Muscle of leg (tissue), 3 donors: ENCODE measurements at regions not wholly inside any gene's neighbourhood (a gene's known extent, or its start where the extent isn't known, plus 50 kb on each side); places are given as distances from the start of the nearest gene placed in this dataset.

Experiments used
- DNase-seq: peaks from one replicate; pipeline ENCODE4 v3.0.0; 2013
- H3K27ac ChIP-seq: one replicate; pipeline ENCODE4 v1.5.1; 2013; ENCODE audit warnings: mild to moderate bottlenecking, low read length, control low read depth
- H3K27me3 ChIP-seq: one replicate; pipeline ENCODE4 v1.6.1; 2013; ENCODE audit warnings: low read length; ENCODE audit not compliant: control insufficient read depth, insufficient read depth
- H3K36me3 ChIP-seq: one replicate; pipeline ENCODE4 v1.6.1; 2013; ENCODE audit warnings: low read length; ENCODE audit not compliant: control insufficient read depth, insufficient read depth
- H3K4me1 ChIP-seq: one replicate; pipeline ENCODE4 v1.6.1; 2013; ENCODE audit warnings: low read length; ENCODE audit not compliant: control insufficient read depth, insufficient read depth
- H3K4me3 ChIP-seq: one replicate; pipeline ENCODE4 v1.5.1; 2013; ENCODE audit warnings: low read length, control low read depth
- H3K9me3 ChIP-seq: replicated peaks from 2 replicates; pipeline ENCODE4 v1.6.1; 2013; ENCODE audit warnings: low read depth, low read length; ENCODE audit not compliant: control insufficient read depth
- WGBS: methylation state at CpG from one replicate; pipeline ENCODE4 v1.1.5; 2013; ENCODE audit warnings: missing lambda C conversion rate; ENCODE audit not compliant: insufficient coverage; 5-methylcytosine and 5-hydroxymethylcytosine counted together

DNA sequence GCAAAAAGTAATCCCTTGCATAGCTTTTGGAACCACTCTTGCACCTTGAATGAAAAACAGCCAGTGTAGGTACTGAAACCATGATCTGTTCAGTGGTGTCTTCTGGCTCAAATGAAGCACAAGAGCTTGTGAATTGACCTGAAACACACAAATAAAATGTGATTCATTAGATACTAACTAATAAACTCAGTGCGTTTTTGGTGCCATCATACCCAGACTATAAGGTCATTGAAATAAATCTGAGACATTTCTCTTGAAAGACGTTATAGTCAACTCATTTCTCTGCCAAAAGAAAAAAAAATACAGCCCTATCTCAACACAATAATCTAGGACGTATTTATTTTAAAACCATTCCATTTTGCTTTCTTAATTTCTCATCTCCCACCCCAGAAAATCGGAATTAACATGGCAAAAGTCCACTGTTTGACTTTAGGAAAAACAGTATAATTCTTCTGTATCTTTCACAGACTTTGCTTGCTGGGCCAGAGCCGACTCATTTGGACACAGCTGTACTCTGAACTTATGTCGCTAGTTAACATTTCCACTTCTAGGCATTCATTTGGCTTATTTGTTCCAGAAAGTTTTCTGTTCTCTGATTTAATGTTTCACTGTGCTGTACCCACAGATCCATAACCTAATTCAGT is 284.9 kb upstream of the TBL1XR1 start:
- H3K36me3 ChIP-seq = no peaks in the 10 kb centered on the region
- H3K9me3 ChIP-seq = peaks cover 6% of the 10 kb centered on the region
- DNase-seq = peak; percentile 84
- WGBS = 33% methylated on average over 4 of the region's 6 CpGs
- peak overlapping the region; percentile 62 for H3K27ac ChIP-seq
- H3K27me3 ChIP-seq = no peaks in the 10 kb centered on the region
- no peak overlapping the region for H3K4me3 ChIP-seq
- H3K4me1 ChIP-seq = peaks cover 10% of the 10 kb centered on the region

DNA sequence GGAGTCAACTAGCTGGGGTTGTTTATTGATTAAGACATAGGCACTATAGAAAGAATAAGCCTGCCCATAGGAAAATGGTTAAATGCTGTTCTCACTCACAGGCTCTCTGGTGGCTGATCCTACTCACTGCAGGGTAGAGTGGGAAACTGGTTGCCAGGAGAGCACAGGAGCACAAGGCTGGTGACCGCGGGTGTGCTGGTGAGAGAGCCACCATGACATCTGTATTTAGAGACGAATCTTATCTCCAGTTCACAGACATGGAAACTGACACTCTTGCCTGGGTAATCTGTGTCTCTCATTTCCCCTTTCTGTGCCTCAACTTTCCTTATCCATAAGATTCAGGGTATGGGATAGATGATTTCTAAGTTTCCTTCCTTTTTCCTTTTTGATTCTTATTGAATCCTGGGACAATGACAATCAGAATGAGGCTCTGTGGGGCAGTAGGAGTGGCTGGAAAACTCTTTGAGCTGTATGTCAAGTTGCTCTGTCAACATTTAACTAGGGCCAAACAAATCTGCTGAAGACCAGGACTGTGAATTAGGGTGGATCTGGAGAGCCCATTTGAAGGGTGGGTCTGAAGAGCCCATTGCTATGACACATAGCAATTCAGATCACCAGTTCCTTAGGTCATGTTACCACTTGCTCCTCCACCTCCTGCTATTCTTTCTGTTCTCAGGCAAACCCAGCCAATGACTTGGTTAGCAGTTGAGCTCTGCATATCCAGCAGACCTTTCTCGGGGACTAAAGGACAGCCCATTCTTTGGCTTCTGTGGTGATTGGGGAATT is 286.1 kb upstream of the TBL1XR1 start:
- H3K4me3 ChIP-seq = no peak overlapping the region
- H3K9me3 ChIP-seq = peaks cover 6% of the 10 kb centered on the region
- no peak for DNase-seq
- peaks cover 7% of the 10 kb centered on the region for H3K4me1 ChIP-seq
- no peaks in the 10 kb centered on the region for H3K36me3 ChIP-seq
- H3K27ac ChIP-seq = no peak overlapping the region
- WGBS = 65% methylated on average over 3 of the region's 4 CpGs
- H3K27me3 ChIP-seq = no peaks in the 10 kb centered on the region

DNA sequence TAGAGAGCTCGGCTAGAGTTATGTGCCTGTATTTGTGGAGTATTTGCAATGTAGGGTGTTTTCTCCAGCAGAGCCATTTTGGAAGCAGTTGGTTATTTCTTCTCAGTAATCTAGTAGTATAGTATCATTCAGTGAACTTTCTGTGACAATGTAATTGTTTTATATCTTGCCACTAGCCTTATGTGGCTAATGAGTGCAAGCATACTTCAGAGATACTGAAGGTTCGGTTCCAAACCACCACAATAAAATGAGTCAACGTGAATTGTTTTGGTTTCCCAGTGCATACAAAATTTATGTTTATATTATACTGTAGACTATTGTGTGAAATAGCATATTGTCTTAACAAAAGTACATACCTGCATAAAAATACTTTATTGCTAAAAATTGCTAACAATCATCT is 286.9 kb upstream of the TBL1XR1 start:
- no peak for DNase-seq
- Histone ChIP-seq H3K36me3 (no peaks in the 10 kb centered on the region), H3K9me3 (peaks cover 10% of the 10 kb centered on the region), H3K27ac (no peak overlapping the region), H3K27me3 (no peaks in the 10 kb centered on the region), H3K4me3 (no peak overlapping the region), H3K4me1 (peaks cover 5% of the 10 kb centered on the region)
- WGBS = no CpG with 5 or more reads among the region's 3 CpGs

DNA sequence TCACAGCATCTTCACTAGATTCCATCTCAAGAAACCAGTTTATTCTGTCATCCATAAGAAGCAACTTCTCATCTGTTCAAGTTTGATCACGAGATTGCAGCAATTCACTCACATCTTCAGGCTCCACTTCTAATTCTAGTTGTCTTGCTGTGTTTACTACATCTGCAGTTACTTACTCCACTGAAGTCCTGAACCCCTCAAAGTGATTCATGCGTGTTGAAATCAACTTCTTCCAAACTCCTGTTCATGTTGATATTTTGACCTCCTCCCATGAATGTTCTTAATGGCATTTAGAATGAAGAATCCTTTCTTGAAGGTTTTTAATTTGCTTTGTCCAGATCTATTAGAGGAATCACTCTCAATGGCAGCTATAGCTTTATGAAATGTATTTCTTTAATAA is 287.6 kb upstream of the TBL1XR1 start:
- H3K27me3 ChIP-seq = no peaks in the 10 kb centered on the region
- peaks cover 10% of the 10 kb centered on the region for H3K9me3 ChIP-seq
- WGBS = 100% methylated on average over 1 of the region's 2 CpGs
- no peak overlapping the region for H3K4me3 ChIP-seq
- H3K4me1 ChIP-seq = peaks cover 5% of the 10 kb centered on the region
- H3K36me3 ChIP-seq = no peaks in the 10 kb centered on the region
- no peak for DNase-seq
- H3K27ac ChIP-seq = no peak overlapping the region

DNA sequence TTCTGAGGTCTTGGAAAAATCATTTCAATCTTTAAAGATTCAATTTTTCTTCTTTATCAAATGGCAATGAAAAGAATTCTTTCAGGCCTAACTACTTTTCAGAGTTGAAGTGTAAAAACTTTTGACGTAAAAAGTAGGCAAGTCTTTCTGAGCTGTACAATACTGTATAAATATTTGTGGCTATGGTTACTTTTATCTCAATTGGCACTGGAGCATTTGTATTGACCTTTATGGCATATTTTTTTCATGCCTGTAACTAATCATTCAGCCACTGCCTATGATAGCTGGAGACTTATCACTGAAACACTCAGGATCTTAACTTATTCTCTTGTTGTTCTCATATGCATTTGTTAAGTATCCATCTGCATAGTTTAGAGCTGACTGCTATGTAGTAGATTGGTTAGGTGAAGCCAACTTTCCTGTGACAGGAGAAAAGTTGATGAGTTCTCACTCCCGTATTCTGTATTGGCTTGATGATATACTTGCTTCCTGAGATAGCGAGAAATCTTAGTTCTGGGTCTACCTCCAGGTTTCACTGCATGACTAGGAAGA is 290.4 kb upstream of the TBL1XR1 start:
- Histone ChIP-seq H3K36me3 (no peaks in the 10 kb centered on the region), H3K27ac (no peak overlapping the region), H3K9me3 (peaks cover 10% of the 10 kb centered on the region), H3K27me3 (no peaks in the 10 kb centered on the region), H3K4me1 (peaks cover 29% of the 10 kb centered on the region), H3K4me3 (no peak overlapping the region)
- DNase-seq = no peak
- WGBS = 57% methylated on average over 2 of the region's 3 CpGs

DNA sequence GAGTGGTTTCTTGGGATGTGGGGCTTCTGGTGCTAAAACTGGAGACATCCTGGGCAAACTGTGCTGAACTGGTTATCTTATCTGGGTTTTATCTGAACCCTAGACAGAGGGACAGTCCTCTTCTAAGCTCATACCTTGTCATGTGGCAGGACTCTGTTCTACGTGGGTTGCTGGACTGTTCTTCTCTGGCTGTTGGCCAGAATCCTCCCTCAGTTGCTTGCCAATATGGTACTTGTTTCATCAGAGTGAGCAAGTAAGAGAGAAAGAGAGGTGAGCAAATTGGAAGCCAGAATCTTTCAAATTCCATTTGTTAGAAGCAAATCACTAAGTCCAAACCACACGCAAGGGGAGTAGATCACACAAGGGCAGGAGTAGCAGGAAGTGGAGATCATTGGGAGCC is 291.5 kb upstream of the TBL1XR1 start:
- Histone ChIP-seq H3K36me3 (no peaks in the 10 kb centered on the region), H3K4me1 (peaks cover 36% of the 10 kb centered on the region), H3K9me3 (peaks cover 10% of the 10 kb centered on the region), H3K27me3 (no peaks in the 10 kb centered on the region), H3K27ac (no peak overlapping the region), H3K4me3 (no peak overlapping the region)
- no peak for DNase-seq
- 100% methylated on average over 1 of the region's 2 CpGs for WGBS

DNA sequence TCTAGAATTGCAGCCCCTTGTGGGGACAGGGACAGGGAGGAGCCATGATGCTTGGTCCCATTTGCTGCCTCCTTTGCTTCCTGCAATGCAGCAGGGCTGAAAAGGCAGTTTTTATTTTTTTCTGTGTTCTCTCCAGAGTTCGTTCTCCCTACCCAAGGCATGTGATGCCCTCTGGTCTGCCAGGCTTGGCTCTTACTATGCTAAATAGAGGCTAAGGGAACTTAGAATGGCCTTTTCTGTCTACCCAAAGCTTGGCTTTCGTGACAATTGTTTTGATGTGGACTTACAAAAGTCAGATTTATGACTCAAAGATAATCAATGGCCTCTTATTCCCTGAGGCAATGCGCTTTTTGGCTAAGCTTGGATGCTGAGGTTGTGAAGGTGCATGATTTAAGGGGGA is 293.3 kb upstream of the TBL1XR1 start:
- Histone ChIP-seq H3K36me3 (no peaks in the 10 kb centered on the region), H3K27ac (peak overlapping the region; percentile 73), H3K9me3 (peaks cover 4% of the 10 kb centered on the region), H3K27me3 (no peaks in the 10 kb centered on the region), H3K4me1 (peaks cover 36% of the 10 kb centered on the region), H3K4me3 (no peak overlapping the region)
- no peak for DNase-seq
- no CpG with 5 or more reads among the region's 3 CpGs for WGBS

DNA sequence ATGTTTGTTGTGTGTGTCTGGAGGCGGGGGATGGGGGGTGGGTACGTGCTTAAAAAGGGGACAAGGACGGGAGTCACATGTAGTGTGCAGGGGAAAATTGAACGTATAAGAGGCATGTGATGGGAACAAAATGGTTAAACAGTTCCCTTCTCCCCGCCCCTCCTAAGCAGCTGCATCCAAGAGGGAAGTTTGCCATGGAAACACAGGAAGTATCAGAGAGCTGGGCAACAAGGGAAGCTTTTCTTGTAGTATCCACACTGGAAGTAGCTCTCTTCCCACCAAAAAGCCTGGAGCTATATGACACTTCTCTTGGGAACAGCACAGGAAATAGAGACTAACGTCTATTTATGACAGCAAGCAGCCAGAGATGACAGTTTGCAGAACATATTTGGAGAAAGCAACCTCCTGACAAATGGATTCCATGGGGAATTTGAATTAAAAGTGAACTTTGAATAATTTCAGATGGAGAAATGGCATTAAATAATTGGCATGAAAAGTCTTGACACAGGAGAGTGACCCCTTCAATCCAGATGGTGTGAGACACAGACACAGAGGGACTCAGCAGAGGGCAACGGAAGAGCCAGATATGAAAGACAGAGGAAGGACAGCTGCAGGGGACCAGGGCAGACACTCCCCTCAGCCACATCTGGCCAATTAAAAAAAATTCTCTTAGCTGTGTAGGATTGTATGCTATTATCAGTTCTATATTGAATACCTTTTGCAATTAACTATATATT is 294.2 kb upstream of the TBL1XR1 start:
- peaks cover 4% of the 10 kb centered on the region for H3K9me3 ChIP-seq
- peak overlapping the region; percentile 73 for H3K27ac ChIP-seq
- WGBS = no CpG with 5 or more reads among the region's 7 CpGs
- no peaks in the 10 kb centered on the region for H3K36me3 ChIP-seq
- no peak overlapping the region for H3K4me3 ChIP-seq
- DNase-seq = peak; percentile 99
- peaks cover 36% of the 10 kb centered on the region for H3K4me1 ChIP-seq
- no peaks in the 10 kb centered on the region for H3K27me3 ChIP-seq

DNA sequence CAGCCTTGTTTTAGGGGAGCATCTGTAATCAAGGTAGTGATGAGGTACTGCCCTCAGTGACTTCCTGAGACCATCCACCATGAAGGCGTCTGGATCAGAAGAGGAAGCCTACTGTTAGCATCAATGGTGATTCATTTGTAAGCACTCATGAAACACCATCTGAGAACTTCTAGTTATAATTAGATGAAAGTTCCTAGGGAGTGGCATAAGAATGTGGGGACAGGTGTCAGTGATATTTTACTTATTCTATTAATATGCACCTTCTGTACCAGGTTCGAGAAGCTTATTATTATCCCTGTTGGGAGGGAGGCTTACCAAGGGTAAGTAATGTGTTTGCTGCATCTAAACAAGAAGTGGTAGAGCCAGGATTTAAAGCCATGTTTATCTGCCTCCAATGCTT is 295.8 kb upstream of the TBL1XR1 start:
- no CpG with 5 or more reads among the region's 2 CpGs for WGBS
- H3K4me1 ChIP-seq = peaks cover 36% of the 10 kb centered on the region
- DNase-seq = no peak
- H3K27ac ChIP-seq = peak overlapping the region; percentile 69
- H3K9me3 ChIP-seq = peaks cover 4% of the 10 kb centered on the region
- no peaks in the 10 kb centered on the region for H3K36me3 ChIP-seq
- no peaks in the 10 kb centered on the region for H3K27me3 ChIP-seq
- H3K4me3 ChIP-seq = no peak overlapping the region

DNA sequence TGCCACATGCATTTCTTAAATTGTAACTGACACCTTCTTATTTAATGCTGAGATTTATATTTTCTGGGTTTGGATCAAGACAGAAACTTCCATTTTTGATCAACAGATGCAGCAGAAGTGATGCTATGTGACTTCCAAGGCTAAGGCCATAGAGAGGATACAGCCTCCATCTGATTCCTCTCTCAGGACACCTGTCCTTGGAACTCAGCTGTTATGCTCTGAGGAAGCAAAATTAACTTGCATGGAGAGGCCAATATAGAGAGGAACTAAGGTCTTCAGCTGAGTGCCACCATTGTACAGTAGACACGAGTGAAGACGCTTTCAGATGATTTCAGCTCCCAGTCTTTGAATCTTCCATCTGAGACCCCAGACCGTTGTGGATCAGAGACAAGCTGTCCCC is 296.9 kb upstream of the TBL1XR1 start:
- no peaks in the 10 kb centered on the region for H3K27me3 ChIP-seq
- no peaks in the 10 kb centered on the region for H3K36me3 ChIP-seq
- H3K4me3 ChIP-seq = no peak overlapping the region
- no peaks in the 10 kb centered on the region for H3K9me3 ChIP-seq
- peak overlapping the region; percentile 62 for H3K27ac ChIP-seq
- DNase-seq = no peak
- H3K4me1 ChIP-seq = peaks cover 37% of the 10 kb centered on the region
- 64% methylated on average over 3 of the region's 3 CpGs for WGBS
